Inflammatory macrophage treated with lipopolysaccharide for 4 hours (primary cell): ENCODE measurements at regions not wholly inside any gene's neighbourhood (a gene's known extent, or its start where the extent isn't known, plus 50 kb on each side); places are given as distances from the start of the nearest gene placed in this dataset.
"Not testable (repeated sequence)": the region's sequence is repeated elsewhere in the genome, so short reads cannot be mapped to it uniquely, and the experiment has no call there.

Source experiments
- DNase-seq: peaks from one replicate; pipeline ENCODE4 v3.0.0-alpha.2; 2020

DNA sequence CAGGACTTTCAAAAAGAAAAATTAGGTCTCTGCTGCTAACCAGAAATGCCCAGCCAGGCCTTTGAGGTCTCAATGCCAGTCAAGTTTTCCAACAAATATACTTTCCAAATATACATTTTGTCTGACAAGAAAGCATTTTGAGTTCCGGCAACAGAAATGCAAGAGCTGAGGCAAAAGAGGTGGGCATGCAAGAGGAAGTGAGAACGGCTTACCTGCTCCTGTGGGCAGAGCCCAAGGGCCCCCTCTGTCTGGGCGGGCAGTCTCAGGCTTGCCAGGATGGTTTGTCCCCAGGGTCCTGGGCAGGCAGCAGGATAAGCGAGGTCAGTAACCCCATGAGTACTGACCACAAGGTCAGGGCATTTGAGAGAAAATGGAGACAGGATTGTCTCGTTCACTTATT is 136.1 kb upstream of the TOPAZ1 start:
- DNase-seq: no peak

DNA sequence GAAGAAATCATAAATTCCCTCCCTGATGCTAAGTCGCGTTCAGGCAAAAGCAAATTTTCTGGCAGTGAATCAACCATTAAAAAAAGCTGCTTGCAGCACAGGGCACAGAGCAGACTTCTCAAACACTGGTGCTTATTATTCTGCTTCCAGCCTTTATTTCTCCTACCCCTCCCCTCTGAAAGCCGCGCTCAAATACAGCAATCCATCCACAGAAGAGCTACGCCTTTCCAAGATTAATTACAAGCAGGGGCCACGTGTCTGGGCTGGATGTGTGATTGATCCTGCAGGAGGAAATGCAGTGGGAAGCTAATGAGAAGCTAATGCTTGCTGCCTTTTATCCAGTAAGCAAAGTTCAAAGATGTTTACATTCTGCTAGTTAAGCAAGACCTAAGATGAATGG is 134.9 kb upstream of the TOPAZ1 start:
- DNase-seq: no peak

- no peak for DNase-seq
Observed at GRCh38 chr3:44108481-44108880, 133.2 kb upstream of the TOPAZ1 start.

GRCh38 chr3:44109771-44110361 is 131.8 kb upstream of the TOPAZ1 start:
- no peak for DNase-seq

DNA sequence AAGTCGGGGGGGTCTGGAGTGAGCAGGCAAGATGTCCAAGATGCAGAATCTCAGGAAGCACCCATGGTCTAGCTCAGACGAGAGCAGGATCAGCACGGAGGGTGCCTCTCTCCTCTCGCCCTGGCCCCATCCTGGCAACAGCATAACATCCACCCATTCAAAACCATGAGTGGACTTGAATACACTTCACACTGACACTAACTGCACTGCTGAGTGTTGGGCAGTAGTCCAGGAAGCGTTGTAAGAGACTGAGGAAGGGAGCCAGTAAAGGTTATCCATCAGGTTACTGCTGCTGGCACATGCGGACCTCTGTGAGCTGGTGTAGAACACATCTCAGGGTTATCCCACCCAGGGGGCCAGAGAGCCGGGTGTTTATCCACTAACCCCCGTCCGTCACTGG is 131.0 kb upstream of the TOPAZ1 start:
- no peak for DNase-seq

- DNase-seq: no peak
Observed at GRCh38 chr3:44111482-44111881, 130.2 kb upstream of the TOPAZ1 start.

DNA sequence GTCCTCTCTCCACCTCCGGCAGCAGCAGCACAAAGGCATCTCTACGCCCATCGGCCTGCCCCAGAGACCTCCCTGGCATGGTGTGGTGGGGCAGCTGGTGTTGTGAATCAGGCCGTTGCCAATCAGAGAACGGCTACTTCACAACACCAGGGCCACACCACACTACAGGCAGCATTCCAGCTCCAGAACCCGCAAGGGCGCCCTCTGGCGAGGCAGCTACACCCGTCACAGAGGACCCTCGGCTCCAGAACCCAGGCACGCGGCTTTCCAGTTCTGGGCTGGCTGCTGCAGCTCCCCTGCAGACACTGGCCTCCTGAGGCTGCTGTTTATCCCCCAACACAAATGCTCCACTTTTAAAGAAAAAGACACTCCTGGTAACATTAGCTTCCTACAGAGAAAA is 127.5 kb upstream of the TOPAZ1 start:
- DNase-seq: peak; percentile 13

- DNase-seq: no peak
Observed at GRCh38 chr3:44117239-44117638, 124.4 kb upstream of the TOPAZ1 start.

GRCh38 chr3:44117736-44118135 is 124.0 kb upstream of the TOPAZ1 start:
- DNase-seq: no peak

DNA sequence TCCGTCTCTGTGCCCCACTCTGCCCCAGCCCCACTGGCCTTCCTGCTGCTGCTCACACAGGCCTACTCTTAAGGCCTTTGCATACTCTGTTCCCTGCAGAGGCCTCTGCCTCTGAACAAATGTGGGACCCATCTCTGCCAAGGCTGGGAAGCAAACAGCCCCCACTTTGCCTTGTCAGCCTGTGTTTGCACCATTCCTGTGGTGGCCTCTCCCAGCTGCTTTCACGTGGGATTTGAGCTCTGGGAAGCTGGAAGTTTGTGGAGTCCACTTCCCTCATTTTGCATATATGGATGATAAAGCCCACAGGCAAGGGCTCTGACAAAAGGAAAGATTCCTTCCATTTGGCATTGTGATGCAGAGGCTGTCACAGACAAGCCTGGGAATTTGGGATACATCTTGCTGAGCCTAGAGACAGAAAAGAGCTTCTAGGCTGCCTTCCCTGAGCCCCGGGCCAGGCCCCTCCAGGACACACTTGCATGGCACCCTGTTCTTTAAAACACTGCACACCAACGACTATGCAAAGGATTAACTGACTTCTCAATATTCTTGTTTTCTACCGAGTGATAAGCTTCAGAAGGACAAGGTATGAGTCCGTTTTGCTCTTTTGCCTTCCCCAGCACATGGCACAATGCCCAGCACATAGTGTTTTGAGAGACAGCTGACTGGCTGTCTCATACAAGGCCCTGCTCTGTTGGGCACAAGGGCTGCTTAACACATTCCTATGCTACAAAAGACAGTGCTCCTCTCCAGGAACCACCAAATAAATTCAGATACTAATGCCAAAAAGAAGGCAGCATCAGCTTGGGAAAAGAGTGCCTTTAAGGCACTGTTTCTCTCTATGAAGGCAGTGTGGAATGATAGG is 120.7 kb upstream of the TOPAZ1 start:
- DNase-seq: no peak

- no peak for DNase-seq
Observed at GRCh38 chr3:44125246-44125645, 116.4 kb upstream of the TOPAZ1 start.

- DNase-seq: no peak
Observed at GRCh38 chr3:44125882-44126281, 115.8 kb upstream of the TOPAZ1 start.

GRCh38 chr3:44128057-44128775 is 113.5 kb upstream of the TOPAZ1 start:
- DNase-seq: no peak

DNA sequence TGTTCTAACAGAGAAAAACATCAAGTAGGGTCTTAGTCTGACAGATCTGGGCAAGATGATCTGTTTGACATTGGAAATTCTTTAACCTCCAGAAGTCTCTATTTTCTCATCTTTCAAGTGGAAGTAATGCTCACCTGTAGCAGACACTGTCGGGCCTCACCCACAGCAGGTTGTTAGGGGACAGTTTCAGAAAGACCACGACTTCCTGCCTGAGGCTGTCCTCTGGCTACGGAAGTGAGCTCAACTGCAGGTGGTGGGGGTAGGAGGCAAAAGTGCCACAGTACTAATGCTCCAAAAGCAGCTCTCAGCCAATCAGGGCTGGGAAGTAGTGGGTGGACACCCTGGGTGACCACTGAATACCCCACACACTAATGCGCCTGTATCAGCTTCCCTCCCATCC is 111.4 kb upstream of the TOPAZ1 start:
- DNase-seq: no peak

GRCh38 chr3:44132061-44132460 is 109.6 kb upstream of the TOPAZ1 start:
- DNase-seq: no peak

DNA sequence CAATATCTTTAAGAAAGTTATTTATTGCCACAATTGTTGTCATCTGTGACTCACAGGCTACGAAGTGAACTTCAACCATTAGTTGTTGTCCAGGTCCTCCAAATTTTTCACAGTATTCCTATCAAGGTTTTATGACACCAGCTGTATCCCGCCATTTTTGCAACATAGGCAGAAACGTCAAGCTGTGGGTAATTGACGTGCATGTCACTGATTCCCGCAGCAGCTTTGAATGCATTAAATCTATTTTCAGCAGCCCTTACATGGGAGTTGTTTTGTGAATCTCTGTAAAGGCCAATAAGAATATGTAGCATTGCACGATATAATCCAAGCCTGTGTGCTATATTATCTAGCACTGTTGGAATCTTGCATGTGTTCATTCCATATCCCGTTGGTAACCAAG is 109.1 kb upstream of the TOPAZ1 start:
- no peak for DNase-seq

- no peak for DNase-seq
Observed at GRCh38 chr3:44136421-44136820, 105.3 kb upstream of the TOPAZ1 start.

- no peak for DNase-seq
Observed at GRCh38 chr3:44146073-44146472, 95.6 kb upstream of the TOPAZ1 start.

DNA sequence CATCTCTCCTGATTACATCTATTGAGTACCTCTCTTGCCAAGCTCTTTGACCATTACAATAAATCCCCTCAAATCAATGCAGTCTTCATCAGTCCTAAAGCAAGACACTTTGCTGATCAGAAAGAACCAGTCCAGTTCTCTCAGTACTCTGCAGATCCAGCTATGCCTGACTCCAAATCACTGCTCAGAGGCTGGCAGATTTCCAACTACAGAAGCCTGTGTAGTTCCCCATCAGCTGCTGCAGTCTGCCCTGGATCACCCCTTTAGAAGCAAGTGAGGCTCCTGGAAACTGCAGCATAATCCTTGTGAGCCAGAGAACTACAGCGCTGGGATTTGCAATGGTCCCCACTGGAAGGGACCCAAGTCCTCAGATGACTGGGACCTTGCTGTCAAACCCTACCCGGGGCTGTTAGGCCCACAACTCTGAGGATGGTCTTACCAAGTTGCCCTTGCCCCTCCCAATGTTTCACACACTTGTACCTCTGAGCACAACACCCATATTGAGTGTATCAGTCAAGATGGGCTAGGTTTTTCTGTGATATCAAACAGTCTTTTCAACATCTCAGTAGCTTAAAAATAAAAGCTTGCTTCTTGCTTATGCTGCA is 81.9 kb upstream of the TOPAZ1 start:
- DNase-seq: no peak

DNA sequence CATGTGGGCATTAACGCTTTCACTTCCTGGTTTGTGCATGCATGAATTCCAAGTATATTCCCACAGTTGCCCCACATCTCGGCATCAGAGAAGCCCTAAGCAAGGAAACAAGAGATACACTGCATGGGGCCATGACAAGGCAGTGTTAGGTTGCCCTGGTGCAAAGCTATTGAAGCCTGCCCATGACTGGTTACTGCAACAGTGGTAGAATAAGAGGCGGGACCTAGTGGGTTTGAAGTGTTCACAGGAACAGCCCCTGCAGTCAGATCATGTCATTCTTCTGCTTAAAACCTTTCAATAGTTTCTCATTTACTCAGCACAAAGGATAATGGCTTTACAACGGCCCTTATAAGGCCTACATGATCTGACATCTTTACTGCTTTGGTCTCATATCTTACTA is 80.9 kb upstream of the TOPAZ1 start:
- DNase-seq: no peak

DNA sequence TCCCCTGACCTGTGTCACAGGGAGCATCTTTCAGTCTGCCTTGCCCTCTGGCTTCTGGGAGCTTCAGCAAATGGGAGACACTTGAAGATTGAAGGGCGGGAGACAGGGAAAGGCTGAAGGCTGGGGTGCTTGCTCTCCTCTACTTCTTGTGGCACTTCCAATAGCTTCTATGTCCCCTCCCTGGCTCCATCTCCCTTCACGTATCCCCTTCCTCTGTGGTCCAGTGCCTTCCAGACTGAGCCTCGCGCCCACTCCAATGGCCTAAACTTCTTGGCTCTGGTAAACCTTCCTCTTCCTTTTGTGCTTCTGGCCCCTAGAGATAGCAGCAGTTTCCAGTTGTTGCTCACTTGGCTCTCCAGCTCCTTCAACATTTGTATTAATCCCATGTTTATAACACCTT is 69.8 kb upstream of the TOPAZ1 start:
- DNase-seq: no peak

DNA sequence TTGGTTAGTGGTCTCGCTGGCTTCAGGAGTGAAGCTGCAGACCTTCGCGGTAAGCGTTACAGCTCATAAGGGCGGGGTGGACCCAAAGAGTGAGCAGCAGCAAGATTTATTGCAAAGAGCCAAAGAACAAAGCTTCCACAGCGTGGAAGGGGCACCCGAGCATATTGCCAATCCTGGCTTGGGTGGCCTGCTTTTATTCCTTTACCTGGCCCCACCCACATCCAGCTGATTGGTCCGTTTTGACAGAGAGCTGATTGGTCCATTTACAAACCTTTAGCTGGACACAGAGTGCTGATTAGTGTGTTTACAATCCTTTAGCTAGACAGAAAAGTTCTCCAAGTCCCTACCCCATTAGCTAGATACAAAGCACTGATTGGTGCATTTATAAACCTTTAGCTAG is 69.0 kb upstream of the TOPAZ1 start:
- DNase-seq: not testable (repeated sequence)

- no peak for DNase-seq
Observed at GRCh38 chr3:44173263-44173662, 68.4 kb upstream of the TOPAZ1 start.

GRCh38 chr3:44175070-44175469 is 66.6 kb upstream of the TOPAZ1 start:
- no peak for DNase-seq
